ENCODE measurements at regions not wholly inside any gene's neighbourhood (a gene's known extent, or its start where the extent isn't known, plus 50 kb on each side); places are given as distances from the start of the nearest gene placed in this dataset.

DNA sequence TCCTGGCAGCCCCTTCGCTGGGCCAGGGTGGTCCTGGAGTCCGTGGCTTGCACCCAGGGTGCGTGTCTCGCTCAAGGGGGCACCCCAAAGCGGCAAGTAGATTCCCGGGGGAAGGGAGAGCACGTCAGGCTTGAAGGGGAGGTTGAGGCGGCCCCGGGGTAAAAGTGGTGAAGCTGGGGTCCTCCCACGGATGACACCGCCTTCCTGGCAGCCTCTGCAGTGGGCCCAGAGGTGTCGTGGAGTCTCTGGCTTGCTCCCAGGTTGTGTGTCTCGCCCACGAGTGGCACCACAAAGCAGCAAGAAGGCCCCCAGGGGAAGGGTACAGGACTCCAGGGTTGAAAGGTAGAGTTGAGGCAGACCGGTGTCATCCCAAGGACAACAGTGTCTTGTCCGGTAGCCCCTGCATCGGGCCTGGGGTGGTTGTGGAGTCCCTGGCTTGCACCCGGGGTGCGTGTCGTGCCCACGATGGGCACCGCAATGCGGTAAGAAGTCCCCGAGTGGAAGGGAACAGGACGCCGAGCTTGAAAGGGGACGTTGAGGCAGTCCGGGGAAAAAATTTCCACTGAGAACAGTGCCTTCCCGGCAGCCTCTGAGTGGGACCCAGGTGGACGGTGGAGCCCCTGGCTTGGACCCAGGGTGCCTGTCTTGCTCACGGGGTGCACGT is 158.0 kb upstream of the ALG10B start:
- WGBS (ENCODE audit: low lambda C conversion rate), result 4% methylated on average over 10 of the region's 32 CpGs
- no peaks in the 10 kb centered on the region; a peak in 1 of 4 replicates for H3K4me1 ChIP-seq (ENCODE audit: control insufficient read depth in 1 of 2, insufficient read depth in 2 of 2, low read depth in 1 of 2, low read length in 1 of 2)
- H3K9ac ChIP-seq, result no peak overlapping the region
- CTCF ChIA-PET, result no interaction called here
- H3K79me2 ChIP-seq (ENCODE audit: insufficient read depth), result no peaks in the 10 kb centered on the region
- H3K27ac ChIP-seq (ENCODE audit: low read depth in 2 of 2, low read length in 1 of 2), result no peak overlapping the region
- no peaks in the 10 kb centered on the region for H4K20me1 ChIP-seq (ENCODE audit: insufficient read depth)
- H3K4me3 ChIP-seq (ENCODE audit: low read depth in 2 of 2, low read length in 1 of 2), result no peak overlapping the region
- POLR2A ChIA-PET, result no interaction called here
- H3K36me3 ChIP-seq (replicated peaks in 1 of 2; ENCODE audit: control insufficient read depth in 1 of 2, insufficient read depth in 2 of 2, low read length in 1 of 2), result no peaks in the 10 kb centered on the region
- no peaks in the 10 kb centered on the region for H3K9me3 ChIP-seq
- H3K27me3 ChIP-seq (ENCODE audit: insufficient read depth), result peaks cover 97% of the 10 kb centered on the region
- H2AFZ ChIP-seq (ENCODE audit: low read depth), result no peak overlapping the region
- H3K4me2 ChIP-seq, result no peak overlapping the region
- H3K9me2 ChIP-seq, result no peaks in the 10 kb centered on the region
- no peaks in the 10 kb centered on the region for H3F3A ChIP-seq (replicated peaks; ENCODE audit: insufficient read depth)
- TF ChIP-seq CHD2 (IDR thresholded peaks at IDR 0.05; ENCODE audit: low read length, partially characterized antibody) (no peak), EZH2phosphoT487 (IDR thresholded peaks at IDR 0.05; ENCODE audit: borderline replicate concordance, low read depth) (no peak)
- no peak for DNase-seq

DNA sequence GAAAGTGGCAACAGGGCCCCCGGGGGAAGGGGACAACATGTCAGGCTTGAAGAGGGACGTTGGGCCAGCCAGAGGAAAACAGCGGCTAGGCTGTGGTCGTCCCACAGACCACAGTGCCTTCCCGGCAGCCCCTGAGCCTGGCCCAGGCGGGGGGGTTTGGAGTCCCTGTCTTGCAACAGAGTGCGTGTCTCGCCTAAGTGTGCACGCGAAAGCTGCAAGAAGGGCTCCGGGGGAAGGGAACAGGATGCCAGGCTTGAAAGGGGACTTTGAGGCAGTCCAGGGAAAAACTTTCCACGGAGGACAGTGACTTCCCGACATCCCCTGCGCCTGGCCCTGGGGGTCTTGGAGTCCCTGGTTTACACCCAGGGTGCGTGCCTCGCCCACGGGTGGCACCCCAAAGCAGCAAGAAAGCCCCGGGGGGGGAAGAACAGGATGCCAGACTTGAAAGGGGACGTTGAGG is 157.5 kb upstream of the ALG10B start:
- peaks cover 93% of the 10 kb centered on the region for H3K27me3 ChIP-seq (ENCODE audit: insufficient read depth)
- H2AFZ ChIP-seq (ENCODE audit: low read depth), result no peak overlapping the region
- no peaks in the 10 kb centered on the region for H3K9me2 ChIP-seq
- TF ChIP-seq TEAD4 (IDR thresholded peaks at IDR 0.05; ENCODE audit: borderline replicate concordance, insufficient read depth) (no peak), EZH2phosphoT487 (IDR thresholded peaks at IDR 0.05; ENCODE audit: borderline replicate concordance, low read depth) (no peak), TAF1 (IDR thresholded peaks at IDR 0.05; ENCODE audit: borderline replicate concordance, low read depth, low read length) (no peak), SIN3A (IDR thresholded peaks at IDR 0.05; ENCODE audit: borderline replicate concordance, low read depth, low read length) (no peak), MXI1 (IDR thresholded peaks at IDR 0.05; ENCODE audit: low read depth, low read length) (no peak), CHD2 (IDR thresholded peaks at IDR 0.05; ENCODE audit: low read length, partially characterized antibody) (no peak), JUND (IDR thresholded peaks at IDR 0.05) (no peak), FOXM1 (IDR thresholded peaks at IDR 0.05; ENCODE audit: low read depth) (no peak), FOXJ3 (CRISPR knock-in tag; IDR thresholded peaks at IDR 0.05) (no peak), POLR2AphosphoS5 (IDR thresholded peaks at IDR 0.05; ENCODE audit: low read depth, low read length) (no peak), SMC3 (IDR thresholded peaks at IDR 0.05; ENCODE audit: low read depth, low read length) (no peak), FOSL2 (IDR thresholded peaks at IDR 0.05; ENCODE audit: borderline replicate concordance, low read depth) (no peak), RXRA (IDR thresholded peaks at IDR 0.05; ENCODE audit: borderline replicate concordance, low read depth) (no peak), GATA2 (CRISPR knock-in tag; IDR thresholded peaks at IDR 0.05) (no peak)
- TF ChIP-seq, protein P1, sequence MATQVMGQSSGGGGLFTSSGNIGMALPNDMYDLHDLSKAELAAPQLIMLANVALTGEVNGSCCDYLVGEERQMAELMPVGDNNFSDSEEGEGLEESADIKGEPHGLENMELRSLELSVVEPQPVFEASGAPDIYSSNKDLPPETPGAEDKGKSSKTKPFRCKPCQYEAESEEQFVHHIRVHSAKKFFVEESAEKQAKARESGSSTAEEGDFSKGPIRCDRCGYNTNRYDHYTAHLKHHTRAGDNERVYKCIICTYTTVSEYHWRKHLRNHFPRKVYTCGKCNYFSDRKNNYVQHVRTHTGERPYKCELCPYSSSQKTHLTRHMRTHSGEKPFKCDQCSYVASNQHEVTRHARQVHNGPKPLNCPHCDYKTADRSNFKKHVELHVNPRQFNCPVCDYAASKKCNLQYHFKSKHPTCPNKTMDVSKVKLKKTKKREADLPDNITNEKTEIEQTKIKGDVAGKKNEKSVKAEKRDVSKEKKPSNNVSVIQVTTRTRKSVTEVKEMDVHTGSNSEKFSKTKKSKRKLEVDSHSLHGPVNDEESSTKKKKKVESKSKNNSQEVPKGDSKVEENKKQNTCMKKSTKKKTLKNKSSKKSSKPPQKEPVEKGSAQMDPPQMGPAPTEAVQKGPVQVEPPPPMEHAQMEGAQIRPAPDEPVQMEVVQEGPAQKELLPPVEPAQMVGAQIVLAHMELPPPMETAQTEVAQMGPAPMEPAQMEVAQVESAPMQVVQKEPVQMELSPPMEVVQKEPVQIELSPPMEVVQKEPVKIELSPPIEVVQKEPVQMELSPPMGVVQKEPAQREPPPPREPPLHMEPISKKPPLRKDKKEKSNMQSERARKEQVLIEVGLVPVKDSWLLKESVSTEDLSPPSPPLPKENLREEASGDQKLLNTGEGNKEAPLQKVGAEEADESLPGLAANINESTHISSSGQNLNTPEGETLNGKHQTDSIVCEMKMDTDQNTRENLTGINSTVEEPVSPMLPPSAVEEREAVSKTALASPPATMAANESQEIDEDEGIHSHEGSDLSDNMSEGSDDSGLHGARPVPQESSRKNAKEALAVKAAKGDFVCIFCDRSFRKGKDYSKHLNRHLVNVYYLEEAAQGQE (IDR thresholded peaks at IDR 0.05; ENCODE audit: low read depth, low read length), result no peak
- TF ChIP-seq, protein P2, sequence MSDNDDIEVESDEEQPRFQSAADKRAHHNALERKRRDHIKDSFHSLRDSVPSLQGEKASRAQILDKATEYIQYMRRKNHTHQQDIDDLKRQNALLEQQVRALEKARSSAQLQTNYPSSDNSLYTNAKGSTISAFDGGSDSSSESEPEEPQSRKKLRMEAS (IDR thresholded peaks at IDR 0.05; ENCODE audit: low read depth), result no peak
- TF ChIP-seq, protein P3, sequence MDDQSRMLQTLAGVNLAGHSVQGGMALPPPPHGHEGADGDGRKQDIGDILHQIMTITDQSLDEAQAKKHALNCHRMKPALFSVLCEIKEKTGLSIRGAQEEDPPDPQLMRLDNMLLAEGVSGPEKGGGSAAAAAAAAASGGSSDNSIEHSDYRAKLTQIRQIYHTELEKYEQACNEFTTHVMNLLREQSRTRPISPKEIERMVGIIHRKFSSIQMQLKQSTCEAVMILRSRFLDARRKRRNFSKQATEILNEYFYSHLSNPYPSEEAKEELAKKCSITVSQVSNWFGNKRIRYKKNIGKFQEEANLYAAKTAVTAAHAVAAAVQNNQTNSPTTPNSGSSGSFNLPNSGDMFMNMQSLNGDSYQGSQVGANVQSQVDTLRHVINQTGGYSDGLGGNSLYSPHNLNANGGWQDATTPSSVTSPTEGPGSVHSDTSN (IDR thresholded peaks at IDR 0.05), result no peak
- TF ChIP-seq, protein P4, sequence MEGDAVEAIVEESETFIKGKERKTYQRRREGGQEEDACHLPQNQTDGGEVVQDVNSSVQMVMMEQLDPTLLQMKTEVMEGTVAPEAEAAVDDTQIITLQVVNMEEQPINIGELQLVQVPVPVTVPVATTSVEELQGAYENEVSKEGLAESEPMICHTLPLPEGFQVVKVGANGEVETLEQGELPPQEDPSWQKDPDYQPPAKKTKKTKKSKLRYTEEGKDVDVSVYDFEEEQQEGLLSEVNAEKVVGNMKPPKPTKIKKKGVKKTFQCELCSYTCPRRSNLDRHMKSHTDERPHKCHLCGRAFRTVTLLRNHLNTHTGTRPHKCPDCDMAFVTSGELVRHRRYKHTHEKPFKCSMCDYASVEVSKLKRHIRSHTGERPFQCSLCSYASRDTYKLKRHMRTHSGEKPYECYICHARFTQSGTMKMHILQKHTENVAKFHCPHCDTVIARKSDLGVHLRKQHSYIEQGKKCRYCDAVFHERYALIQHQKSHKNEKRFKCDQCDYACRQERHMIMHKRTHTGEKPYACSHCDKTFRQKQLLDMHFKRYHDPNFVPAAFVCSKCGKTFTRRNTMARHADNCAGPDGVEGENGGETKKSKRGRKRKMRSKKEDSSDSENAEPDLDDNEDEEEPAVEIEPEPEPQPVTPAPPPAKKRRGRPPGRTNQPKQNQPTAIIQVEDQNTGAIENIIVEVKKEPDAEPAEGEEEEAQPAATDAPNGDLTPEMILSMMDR (IDR thresholded peaks at IDR 0.05), result no peak
- no peaks in the 10 kb centered on the region for H3F3A ChIP-seq (replicated peaks; ENCODE audit: insufficient read depth)
- H3K9me3 ChIP-seq, result no peaks in the 10 kb centered on the region
- no peaks in the 10 kb centered on the region for H4K20me1 ChIP-seq (ENCODE audit: insufficient read depth)
- 18% methylated on average over 12 of the region's 19 CpGs for WGBS (ENCODE audit: low lambda C conversion rate)
- H3K9ac ChIP-seq, result no peak overlapping the region
- POLR2A ChIA-PET, result no interaction called here
- no peak overlapping the region for H3K4me3 ChIP-seq (ENCODE audit: low read depth in 2 of 2, low read length in 1 of 2)
- H3K4me2 ChIP-seq, result no peak overlapping the region
- CTCF ChIA-PET, result no interaction called here
- DNase-seq, result no peak
- no peaks in the 10 kb centered on the region for H3K79me2 ChIP-seq (ENCODE audit: insufficient read depth)
- no peaks in the 10 kb centered on the region for H3K36me3 ChIP-seq (replicated peaks in 1 of 2; ENCODE audit: control insufficient read depth in 1 of 2, insufficient read depth in 2 of 2, low read length in 1 of 2)
- H3K4me1 ChIP-seq (ENCODE audit: control insufficient read depth in 1 of 2, insufficient read depth in 2 of 2, low read depth in 1 of 2, low read length in 1 of 2), result no peaks in the 10 kb centered on the region; a peak in 1 of 4 replicates
- H3K27ac ChIP-seq (ENCODE audit: low read depth in 2 of 2, low read length in 1 of 2), result no peak overlapping the region

All from SK-N-SH (cell line).